HG03159 (cell line): ENCODE measurements at regions not wholly inside any gene's neighbourhood (a gene's known extent, or its start where the extent isn't known, plus 50 kb on each side); places are given as distances from the start of the nearest gene placed in this dataset.
"Not testable (repeated sequence)": the region's sequence is repeated elsewhere in the genome, so short reads cannot be mapped to it uniquely, and the experiment has no call there.

Source experiments
- ATAC-seq: cut with Tn5 transposase; IDR thresholded peaks from one replicate; pipeline ENCODE4 v1.9.1; 2021; ENCODE audit warnings: mild to moderate bottlenecking, moderate library complexity; ENCODE audit not compliant: unreplicated experiment

GRCh38 chr3:106115557-106115956 is 246.7 kb upstream of the CBLB start:
- ATAC-seq = no peak

GRCh38 chr3:106116733-106117489 is 248.1 kb upstream of the CBLB start:
- no peak for ATAC-seq

GRCh38 chr3:106117490-106117858 is 248.7 kb upstream of the CBLB start:
- ATAC-seq = no peak

- no peak for ATAC-seq
Observed at GRCh38 chr3:106119614-106120082, 250.8 kb upstream of the CBLB start.

- ATAC-seq = no peak
Observed at GRCh38 chr3:106120356-106120755, 251.5 kb upstream of the CBLB start.

- no peak for ATAC-seq
Observed at GRCh38 chr3:106121491-106122289, 252.9 kb upstream of the CBLB start.

GRCh38 chr3:106124818-106125217 is 256.0 kb upstream of the CBLB start:
- no peak for ATAC-seq

GRCh38 chr3:106125321-106125720 is 256.5 kb upstream of the CBLB start:
- no peak for ATAC-seq

- no peak for ATAC-seq
Observed at GRCh38 chr3:106126067-106126845, 257.4 kb upstream of the CBLB start.

GRCh38 chr3:106126846-106127235 is 258.0 kb upstream of the CBLB start:
- ATAC-seq = no peak

GRCh38 chr3:106129939-106130338 is 261.1 kb upstream of the CBLB start:
- no peak for ATAC-seq

- no peak for ATAC-seq
Observed at GRCh38 chr3:106130384-106131198, 261.8 kb upstream of the CBLB start.

GRCh38 chr3:106135451-106136160 is 266.8 kb upstream of the CBLB start:
- no peak for ATAC-seq

GRCh38 chr3:106139826-106140225 is 271.0 kb upstream of the CBLB start:
- ATAC-seq = no peak

GRCh38 chr3:106140431-106140830 is 271.6 kb upstream of the CBLB start:
- ATAC-seq = no peak

- ATAC-seq = no peak
Observed at GRCh38 chr3:106144030-106144429, 275.2 kb upstream of the CBLB start.

GRCh38 chr3:106148440-106149082 is 279.7 kb upstream of the CBLB start:
- not testable (repeated sequence) for ATAC-seq

- no peak for ATAC-seq
Observed at GRCh38 chr3:106157411-106157810, 288.6 kb upstream of the CBLB start.

- no peak for ATAC-seq
Observed at GRCh38 chr3:106160396-106160795, 291.6 kb upstream of the CBLB start.
